GM12891 (cell line): ENCODE measurements at regions not wholly inside any gene's neighbourhood (a gene's known extent, or its start where the extent isn't known, plus 50 kb on each side); places are given as distances from the start of the nearest gene placed in this dataset.

ENCODE experiments used
- DNase-seq: peaks from one replicate; pipeline ENCODE4 v3.0.0; 2011; ENCODE audit warnings: low spot score; ENCODE audit not compliant: insufficient read length
- FAIRE-seq: peaks from 2 replicates; lab custom pipeline; 2011; peaks lifted over from hg19 to GRCh38; lab: Jason Lieb, UNC
- PAX5 ChIP-seq: IDR thresholded peaks from 2 replicates; pipeline ENCODE4 v1.6.1; 2011; ENCODE audit warnings: low read length, moderate library complexity, mild to moderate bottlenecking; ENCODE audit not compliant: insufficient read depth, severe bottlenecking
- POLR2A ChIP-seq: IDR thresholded peaks from 2 replicates; pipeline ENCODE4 v1.6.1; 2011; ENCODE audit warnings: low read depth, low read length, control low read depth
- POLR2AphosphoS5 ChIP-seq: IDR thresholded peaks from 2 replicates; pipeline ENCODE4 v1.6.1; 2011; ENCODE audit warnings: low read depth, low read length, control low read depth
- POU2F2 ChIP-seq: IDR thresholded peaks from 2 replicates; pipeline ENCODE4 v1.6.1; 2011; ENCODE audit warnings: low read depth, mild to moderate bottlenecking, control low read depth, low read length, moderate library complexity
- SPI1 ChIP-seq: IDR thresholded peaks from 2 replicates; pipeline ENCODE4 v1.6.1; 2011; ENCODE audit warnings: low read depth, low read length, control low read depth
- TAF1 ChIP-seq: IDR thresholded peaks from 2 replicates; pipeline ENCODE4 v1.6.1; 2011; ENCODE audit warnings: low read depth, low read length, control low read depth

GRCh38 chrX:39289827-39290226 lies 488.6 kb downstream of the MID1IP1 start:
- no peak for TF ChIP-seq POLR2AphosphoS5
- TF ChIP-seq SPI1 = no peak
- DNase-seq = no peak
- FAIRE-seq = no peak

DNA sequence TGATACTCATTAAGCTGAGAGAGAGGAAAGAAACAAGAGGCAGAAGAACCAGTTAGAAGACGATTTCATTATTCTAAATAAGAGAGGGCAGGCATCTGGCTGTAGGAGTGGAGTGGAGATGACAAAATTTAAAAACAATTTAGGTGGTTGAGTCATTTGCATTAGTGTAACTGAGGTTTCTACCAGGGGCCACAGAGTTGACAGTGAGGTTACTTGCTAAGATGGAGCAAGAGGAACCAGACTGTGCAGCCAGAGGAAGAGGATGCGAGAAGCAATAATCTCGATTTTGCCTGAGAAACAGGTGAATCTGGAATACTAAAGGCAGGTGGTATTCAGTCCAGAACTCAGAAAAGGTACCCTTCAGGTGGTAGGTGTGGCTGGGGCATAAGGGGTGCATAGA lies 491.9 kb downstream of the MID1IP1 start:
- no peak for FAIRE-seq
- no peak for DNase-seq
- no peak for TF ChIP-seq POU2F2
- TF ChIP-seq SPI1 = no peak
- no peak for TF ChIP-seq POLR2AphosphoS5
- TF ChIP-seq TAF1 = no peak
- no peak for TF ChIP-seq POLR2A
- TF ChIP-seq PAX5 = no peak

GRCh38 chrX:39296472-39296871 lies 495.2 kb downstream of the MID1IP1 start:
- FAIRE-seq (no peak), DNase-seq (no peak)
- TF ChIP-seq SPI1 = no peak
- no peak for TF ChIP-seq POU2F2
- no peak for TF ChIP-seq PAX5
- TF ChIP-seq POLR2AphosphoS5 = no peak
- no peak for TF ChIP-seq POLR2A
- no peak for TF ChIP-seq TAF1

GRCh38 chrX:39298821-39299220 lies 497.6 kb downstream of the MID1IP1 start:
- no peak for DNase-seq
- no peak for TF ChIP-seq POLR2AphosphoS5
- no peak for TF ChIP-seq POU2F2
- TF ChIP-seq TAF1 = no peak
- TF ChIP-seq SPI1 = no peak
- TF ChIP-seq PAX5 = no peak
- TF ChIP-seq POLR2A = no peak

DNA sequence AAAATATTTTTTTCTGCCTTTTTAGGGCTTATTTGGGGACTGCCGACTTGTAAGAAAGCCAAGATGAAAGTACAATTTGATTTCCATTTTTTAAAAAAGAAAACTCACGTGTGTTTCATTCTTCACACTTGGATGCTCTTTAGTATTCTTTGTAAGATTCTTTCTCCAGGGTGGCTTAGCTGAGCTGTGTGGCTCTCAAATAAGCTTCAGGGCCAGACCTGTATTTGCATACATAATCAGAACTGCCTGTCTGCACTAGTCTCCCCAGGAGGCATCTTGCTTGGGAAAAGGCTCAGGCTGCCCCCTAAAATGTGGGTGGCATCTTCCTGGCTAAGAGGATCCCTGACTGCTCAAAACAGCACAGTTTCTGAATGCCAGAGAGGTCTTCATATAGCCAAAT lies 498.4 kb downstream of the MID1IP1 start:
- no peak for TF ChIP-seq POLR2A
- no peak for TF ChIP-seq PAX5
- TF ChIP-seq SPI1 = no peak
- TF ChIP-seq POLR2AphosphoS5 = no peak
- TF ChIP-seq TAF1 = no peak
- no peak for TF ChIP-seq POU2F2
- FAIRE-seq (no peak), DNase-seq (no peak)

More at GRCh38 chrX:39298821-39299220, 497.6 kb downstream of the MID1IP1 start:
- FAIRE-seq = no peak

DNA sequence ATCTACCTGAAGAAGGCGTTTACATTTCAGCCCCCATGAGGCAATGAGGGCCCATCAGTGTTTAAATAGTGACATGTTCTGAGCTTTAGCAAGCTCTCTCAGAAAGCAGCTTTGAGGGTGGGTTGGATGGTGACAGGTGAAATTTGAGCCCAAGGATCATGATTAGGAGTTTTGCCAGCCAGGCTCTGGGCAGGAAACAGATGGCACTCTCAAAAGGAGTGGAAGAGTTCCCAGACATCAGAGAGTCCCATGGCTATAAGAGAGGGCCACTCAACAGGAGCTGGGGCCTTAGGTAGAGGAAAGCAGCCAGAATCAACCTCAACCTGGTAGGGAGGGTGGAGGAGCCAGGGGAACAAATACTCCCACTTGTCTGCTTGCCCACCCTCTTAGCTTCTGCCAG lies 499.8 kb downstream of the MID1IP1 start:
- TF ChIP-seq PAX5 = no peak
- TF ChIP-seq POLR2AphosphoS5 = no peak
- TF ChIP-seq POLR2A = no peak
- TF ChIP-seq TAF1 = no peak
- TF ChIP-seq SPI1 = no peak
- TF ChIP-seq POU2F2 = no peak
- FAIRE-seq (no peak), DNase-seq (no peak)

GRCh38 chrX:39302838-39303237 lies 501.6 kb downstream of the MID1IP1 start:
- TF ChIP-seq POLR2AphosphoS5 = no peak
- no peak for TF ChIP-seq SPI1
- no peak for TF ChIP-seq TAF1
- no peak for TF ChIP-seq PAX5
- TF ChIP-seq POU2F2 = no peak
- TF ChIP-seq POLR2A = no peak
- FAIRE-seq = no peak
- no peak for DNase-seq

- DNase-seq = no peak
- no peak for FAIRE-seq
- no peak for TF ChIP-seq POLR2A
- no peak for TF ChIP-seq TAF1
- no peak for TF ChIP-seq SPI1
- TF ChIP-seq POU2F2 = no peak
- TF ChIP-seq PAX5 = no peak
- TF ChIP-seq POLR2AphosphoS5 = no peak
These were observed 503.5 kb downstream of the MID1IP1 start for GRCh38 chrX:39304746-39305145.

DNA sequence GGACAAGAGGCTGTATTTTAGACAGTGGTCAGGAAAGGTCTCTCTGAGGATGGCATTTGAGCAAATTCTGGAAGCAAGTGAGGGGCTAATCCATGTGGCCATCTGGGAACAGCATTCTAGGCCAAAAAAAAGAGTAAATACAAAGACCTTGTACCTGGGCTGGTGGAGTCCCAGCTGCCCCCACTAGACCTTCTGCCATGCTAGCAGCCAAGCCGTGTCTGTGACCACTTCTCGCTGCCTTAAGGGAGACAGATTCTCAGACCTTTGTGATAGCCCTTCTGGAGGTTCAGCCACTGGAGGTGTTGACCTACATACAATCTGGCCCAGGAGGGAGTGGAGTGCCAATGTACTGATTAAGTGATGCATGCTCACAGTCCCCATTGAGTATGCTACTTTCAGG lies 506.2 kb downstream of the MID1IP1 start:
- DNase-seq (no peak), FAIRE-seq (no peak)
- TF ChIP-seq POU2F2 (no peak), TAF1 (no peak), SPI1 (no peak), POLR2A (no peak), POLR2AphosphoS5 (no peak), PAX5 (no peak)

DNA sequence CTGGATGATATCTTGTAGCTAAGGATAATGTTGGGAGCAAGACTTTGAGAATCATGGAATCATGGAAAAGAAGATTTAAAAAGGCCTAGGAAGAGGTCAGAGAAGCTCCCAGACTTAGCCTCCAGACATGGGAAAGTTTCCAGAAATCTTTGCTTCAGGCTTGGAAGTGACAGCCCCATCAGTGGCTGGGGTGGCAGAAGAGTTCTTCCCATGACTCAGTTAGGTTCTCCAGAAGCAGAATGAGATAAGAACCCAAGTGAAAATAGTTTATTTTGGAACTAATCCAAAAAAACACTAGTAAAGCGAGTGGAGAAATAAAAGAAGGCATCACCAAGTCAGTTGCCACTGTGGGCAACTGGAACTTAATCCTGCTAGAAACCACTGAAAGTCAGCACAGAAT lies 506.9 kb downstream of the MID1IP1 start:
- no peak for TF ChIP-seq TAF1
- no peak for TF ChIP-seq POU2F2
- no peak for TF ChIP-seq POLR2AphosphoS5
- no peak for TF ChIP-seq POLR2A
- TF ChIP-seq PAX5 = no peak
- no peak for TF ChIP-seq SPI1
- DNase-seq (no peak), FAIRE-seq (no peak)
